Nucleus accumbens (tissue), 56 donors: ENCODE measurements at regions not wholly inside any gene's neighbourhood (a gene's known extent, or its start where the extent isn't known, plus 50 kb on each side); places are given as distances from the start of the nearest gene placed in this dataset.
"Not testable (repeated sequence)": the region's sequence is repeated elsewhere in the genome, so short reads cannot be mapped to it uniquely, and the experiment has no call there.

Experiments used
- DNase-seq, 56 donors: peaks; one replicate each; lab custom pipeline; 2025; lab: John Stamatoyannopoulos, UW

DNA sequence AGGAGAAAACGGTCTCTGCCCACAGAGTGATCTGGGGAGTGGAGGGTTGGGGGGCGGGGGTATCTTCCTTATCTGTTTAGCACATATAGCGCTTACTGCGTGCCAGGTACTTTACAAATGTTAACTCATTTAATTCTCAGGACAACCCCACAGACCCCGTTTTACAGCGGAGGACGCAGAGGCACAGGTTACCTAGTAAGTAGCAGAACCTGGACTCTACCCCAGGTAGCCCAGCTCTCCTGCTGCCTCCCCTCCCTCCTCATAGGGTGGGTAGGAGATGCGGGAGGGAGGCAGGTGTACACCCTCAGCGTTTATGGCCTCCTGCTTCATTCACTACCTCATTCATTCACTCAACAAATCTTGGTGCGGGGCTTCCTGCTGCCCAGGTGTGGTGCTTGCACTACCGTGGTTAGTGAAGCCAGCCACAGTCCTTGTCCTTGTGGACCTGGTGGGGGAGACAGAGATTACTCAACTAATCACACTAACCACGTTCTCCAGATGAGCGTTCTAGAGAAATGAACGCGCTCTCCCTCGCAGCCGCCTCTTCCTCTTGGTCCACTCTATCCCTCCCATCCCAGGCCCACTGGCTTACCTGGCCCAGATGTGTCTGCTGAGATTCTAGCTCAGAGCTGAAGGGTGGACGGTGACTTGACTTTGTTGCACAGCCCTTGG lies 102.0 kb downstream of the IER5 start:
- DNase-seq: peak in 9 of 56 donors; percentile 3 to 42 (median 10)

DNA sequence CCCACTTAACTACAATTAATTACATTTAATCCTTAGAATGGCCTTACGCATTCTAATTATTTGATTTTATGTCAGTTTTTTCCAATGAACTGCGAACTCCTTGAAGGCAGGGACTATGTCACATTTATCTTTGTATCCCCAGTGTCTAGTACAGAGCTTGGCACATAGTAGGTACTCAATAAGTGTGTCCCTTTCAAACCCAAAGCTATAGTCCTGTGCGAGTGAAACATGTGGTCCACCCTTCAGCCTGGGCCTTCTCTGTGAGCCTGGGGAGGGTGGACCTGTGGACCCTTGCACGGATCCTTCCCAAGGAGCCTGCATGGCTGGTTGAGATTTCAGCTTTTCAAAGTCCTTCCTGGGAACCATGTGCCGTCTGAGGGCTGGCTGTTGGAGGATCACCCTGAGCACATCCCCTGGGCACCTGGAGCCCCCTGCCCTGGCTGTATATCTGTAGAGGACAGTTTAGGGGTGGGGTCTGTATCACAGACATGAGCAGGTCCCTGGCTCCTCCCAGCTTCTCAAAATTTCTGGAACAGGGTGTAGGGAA lies 103.1 kb downstream of the IER5 start:
- no peak for DNase-seq

- no peak for DNase-seq
Measured at GRCh38 chr1:181192316-181192715, 103.8 kb downstream of the IER5 start.

GRCh38 chr1:181202986-181203555 lies 114.6 kb downstream of the IER5 start:
- DNase-seq: no peak

DNA sequence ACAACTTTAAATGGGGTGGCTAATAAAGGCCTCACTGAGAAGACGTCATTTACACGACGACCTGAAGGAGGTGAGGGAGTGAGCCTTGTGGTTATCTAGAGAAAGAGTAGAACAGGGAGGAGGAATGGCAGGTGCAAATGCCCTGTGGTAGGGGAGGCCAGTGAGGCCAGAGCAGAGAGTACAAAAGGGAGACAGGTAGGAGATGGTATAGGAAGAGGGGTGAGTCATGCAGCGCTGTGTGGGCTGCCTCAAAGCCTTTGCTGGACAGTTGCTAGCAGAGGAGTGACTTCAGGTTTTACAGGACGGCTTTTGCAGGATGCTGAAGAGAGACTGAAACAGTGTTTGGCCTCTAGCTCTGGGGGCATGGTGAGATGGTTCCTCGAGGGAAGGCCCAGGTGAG lies 116.0 kb downstream of the IER5 start:
- no peak for DNase-seq

- peak in 21 of 56 donors; percentile 4 to 58 (median 26) for DNase-seq
Measured at GRCh38 chr1:181205901-181206300, 117.4 kb downstream of the IER5 start.

DNA sequence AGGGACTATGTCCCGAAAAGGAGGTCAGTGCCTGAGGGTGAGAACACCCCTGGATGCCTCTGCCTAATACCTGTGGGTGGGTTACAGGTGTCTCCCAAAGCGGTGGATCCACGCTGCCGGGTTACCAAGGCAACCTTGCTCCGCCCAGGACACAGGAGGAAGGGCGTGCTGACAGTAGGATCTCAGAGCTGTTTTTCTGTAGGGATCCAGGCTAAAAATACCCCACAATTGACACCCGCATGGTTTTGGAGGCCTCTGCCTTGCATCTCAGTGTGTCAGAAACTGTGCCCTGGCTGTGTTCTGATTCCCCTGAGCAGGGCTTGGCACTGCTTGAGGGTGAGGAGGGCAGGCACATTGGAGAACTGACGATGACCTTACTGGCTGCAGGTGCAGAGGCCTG lies 118.0 kb downstream of the IER5 start:
- DNase-seq: peak in 42 of 56 donors; percentile 5 to 86 (median 52)

- DNase-seq: no peak
Measured at GRCh38 chr1:181206979-181207790, 118.7 kb downstream of the IER5 start.

DNA sequence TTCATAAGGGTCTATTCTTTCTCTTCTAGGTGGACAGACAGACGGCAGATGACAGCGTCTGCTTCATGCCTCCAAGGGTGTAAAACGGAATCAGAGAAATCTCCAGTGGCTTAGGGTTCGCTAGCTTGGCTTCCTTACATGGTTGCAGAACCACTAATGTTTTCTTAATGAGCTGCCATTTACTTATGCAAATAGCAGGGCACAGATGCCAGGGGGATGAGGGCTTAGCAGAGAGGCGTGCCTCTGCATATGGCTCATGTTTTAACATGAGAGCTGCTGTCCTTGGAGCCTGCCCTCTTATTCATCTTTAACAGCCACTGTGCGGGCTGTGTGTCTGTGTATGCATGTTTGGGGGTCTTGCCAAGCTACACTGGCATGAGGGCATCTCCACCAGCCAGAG lies 119.6 kb downstream of the IER5 start:
- DNase-seq: peak in 1 of 56 donors; percentile 1

DNA sequence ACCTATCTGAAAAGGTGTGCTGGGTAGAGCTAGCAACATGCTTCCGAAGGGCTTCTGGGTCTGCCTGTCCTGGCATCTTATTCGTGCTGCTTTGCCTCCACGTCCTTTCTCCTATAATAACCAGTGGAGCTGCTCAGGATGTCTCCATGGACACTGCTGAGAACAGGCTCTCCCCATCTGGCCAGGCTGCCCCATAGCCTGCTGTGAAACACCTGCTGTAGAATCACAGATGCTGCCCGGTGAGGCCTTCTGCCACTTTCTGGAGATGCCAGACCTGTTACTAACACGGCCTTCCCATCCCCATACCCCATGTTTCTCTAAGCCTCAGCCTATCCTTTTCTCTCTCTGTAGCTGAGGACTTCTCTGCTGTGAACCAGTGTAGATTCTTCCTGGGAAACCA lies 120.5 kb downstream of the IER5 start:
- DNase-seq: no peak

DNA sequence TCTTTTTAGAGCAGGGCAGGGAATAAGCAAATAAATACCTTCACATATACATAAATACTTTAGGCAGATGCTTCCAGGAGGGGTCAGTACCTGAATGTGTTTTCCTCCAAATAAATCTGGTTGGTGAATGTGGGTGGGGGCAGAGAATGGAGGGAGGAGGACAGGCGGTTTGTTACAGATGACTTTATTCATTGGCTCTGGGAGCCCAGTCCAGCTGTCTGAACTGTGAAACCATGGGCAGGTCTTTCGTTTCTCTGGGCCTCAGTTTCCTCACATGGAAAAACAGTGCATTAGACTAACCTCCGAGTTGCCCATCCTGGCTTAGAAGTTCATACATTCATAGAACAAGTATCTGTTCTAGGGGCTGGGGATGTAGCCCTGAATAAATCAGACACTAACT lies 124.6 kb downstream of the IER5 start:
- no peak for DNase-seq

DNA sequence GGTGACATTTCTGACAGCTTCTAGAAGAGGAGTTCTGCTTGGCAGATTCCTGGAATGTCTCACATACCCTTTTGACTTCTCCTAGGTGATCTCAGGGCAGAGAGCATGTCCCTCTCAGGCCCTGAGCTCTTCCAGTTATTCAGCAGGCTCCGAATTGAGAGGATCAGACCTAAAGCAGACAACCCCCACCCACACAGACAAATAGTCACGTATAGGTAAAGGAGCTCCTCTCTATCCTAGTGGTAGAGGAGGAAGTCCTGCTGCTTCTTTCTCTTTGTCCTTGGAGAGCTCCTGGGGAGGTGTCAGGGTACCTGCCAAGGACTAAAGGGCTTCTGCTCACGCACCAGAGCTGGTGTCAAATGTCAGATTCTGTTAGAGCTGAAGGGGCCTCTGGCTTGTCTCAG lies 128.1 kb downstream of the IER5 start:
- no peak for DNase-seq

GRCh38 chr1:181219938-181220337 lies 131.4 kb downstream of the IER5 start:
- no peak for DNase-seq

- DNase-seq: no peak
Measured at GRCh38 chr1:181221078-181221477, 132.6 kb downstream of the IER5 start.

GRCh38 chr1:181222972-181223505 lies 134.5 kb downstream of the IER5 start:
- no peak for DNase-seq

DNA sequence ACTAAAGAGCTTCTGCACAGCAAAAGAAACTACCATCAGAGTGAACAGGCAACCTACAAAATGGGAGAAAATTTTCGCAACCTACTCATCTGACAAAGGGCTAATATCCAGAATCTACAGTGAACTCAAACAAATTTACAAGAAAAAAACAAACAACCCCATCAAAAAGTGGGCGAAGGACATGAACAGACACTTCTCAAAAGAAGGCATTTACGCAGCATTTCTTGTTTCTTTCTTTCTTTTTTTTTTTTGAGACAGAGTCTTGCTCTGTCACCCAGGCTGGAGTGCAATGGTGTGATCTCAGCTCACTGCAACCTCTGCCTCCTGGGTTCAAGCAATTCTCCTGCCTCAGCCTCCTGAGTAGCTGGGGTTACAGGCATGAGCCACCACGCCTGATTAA lies 138.2 kb downstream of the IER5 start:
- DNase-seq: not testable (repeated sequence)

DNA sequence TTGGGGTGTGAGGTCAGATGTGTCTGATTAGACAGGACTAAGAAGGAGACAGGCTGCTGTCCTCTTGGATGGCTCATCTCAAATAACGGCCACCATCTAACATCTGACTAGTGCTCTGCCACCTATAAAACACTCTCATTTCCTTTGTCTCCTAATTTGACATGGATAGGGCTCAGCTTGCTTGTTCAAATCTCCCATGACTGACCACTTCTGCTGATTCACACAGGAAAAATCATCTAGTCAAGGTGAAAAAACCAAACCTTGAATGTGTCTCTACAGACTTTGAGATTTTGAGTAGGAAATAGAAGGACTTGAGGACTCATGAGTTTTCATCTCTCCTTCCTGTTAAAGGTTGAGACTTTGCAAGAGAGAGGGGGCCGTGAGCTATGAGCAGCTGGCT lies 150.6 kb downstream of the IER5 start:
- DNase-seq: no peak

- DNase-seq: not testable (repeated sequence)
Measured at GRCh38 chr1:181246320-181246719, 157.8 kb downstream of the IER5 start.

DNA sequence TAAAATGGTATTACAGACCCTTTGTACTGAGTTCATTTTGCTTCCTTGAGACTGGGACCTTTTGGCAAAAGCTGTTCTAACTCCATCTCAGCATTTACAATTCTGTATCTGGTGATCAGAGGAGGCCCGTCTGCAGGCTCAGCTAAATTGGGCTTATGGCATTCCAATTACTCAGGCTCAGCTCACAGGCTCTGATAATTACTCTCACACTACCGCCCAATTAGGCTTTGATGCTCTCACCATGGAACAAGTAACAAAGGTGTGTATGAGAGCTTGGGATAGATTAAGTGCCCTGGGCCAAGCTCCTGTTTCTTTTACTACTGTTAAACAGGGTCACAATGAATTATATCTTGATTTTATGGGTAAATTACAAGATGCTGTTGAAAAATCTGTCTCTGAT lies 159.9 kb downstream of the IER5 start:
- not testable (repeated sequence) for DNase-seq

- DNase-seq: no peak
Measured at GRCh38 chr1:181249186-181249585, 160.7 kb downstream of the IER5 start.

DNA sequence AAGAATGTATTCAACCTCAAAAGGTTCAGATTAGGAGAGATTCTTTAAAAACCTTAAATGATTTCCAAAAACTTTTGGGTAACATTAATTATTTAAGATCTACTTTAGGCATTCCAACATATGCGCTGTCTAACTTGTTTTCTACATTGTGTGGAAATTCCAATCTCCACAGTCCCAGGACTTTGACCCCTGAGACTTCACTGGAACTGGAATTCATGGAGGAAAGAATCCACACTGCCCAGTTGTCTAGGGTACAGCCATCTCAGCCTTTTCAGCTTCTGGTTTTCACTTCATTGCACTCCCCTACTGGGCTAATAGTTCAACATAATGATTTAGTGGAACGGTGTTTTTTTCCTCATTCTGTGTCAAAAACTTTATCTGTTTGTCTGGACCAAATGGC lies 161.5 kb downstream of the IER5 start:
- DNase-seq: no peak
